ENCODE measurements at regions not wholly inside any gene's neighbourhood (a gene's known extent, or its start where the extent isn't known, plus 50 kb on each side); places are given as distances from the start of the nearest gene placed in this dataset.

GRCh38 chr2:237270520-237270919 lies 143.4 kb downstream of the COL6A3 start:
- no peak for DNase-seq
- no peaks in the 10 kb centered on the region for H3K9me3 ChIP-seq
- H3K27me3 ChIP-seq = no peaks in the 10 kb centered on the region
- intact Hi-C loops (cut with DNase I) = no loop called here
- H3K36me3 ChIP-seq = no peaks in the 10 kb centered on the region
- 65 to 77% methylated on average over 2 to 3 of the region's 3 CpGs for WGBS, 2 donors
- no peak overlapping the region for H3K4me3 ChIP-seq (replicated peaks in 1 of 3)
- no peak overlapping the region for H3K27ac ChIP-seq
- peaks cover 13 to 15% of the 10 kb centered on the region in 2 donors for H3K4me1 ChIP-seq
- TF ChIP-seq CTCF (IDR thresholded peaks at IDR 0.05) (no peak), POLR2A (IDR thresholded peaks at IDR 0.05) (no peak)

GRCh38 chr2:237271698-237272652 lies 142.0 kb downstream of the COL6A3 start:
- H3K27ac ChIP-seq = no peak overlapping the region
- peaks cover 13 to 15% of the 10 kb centered on the region in 2 donors for H3K4me1 ChIP-seq
- H3K36me3 ChIP-seq = no peaks in the 10 kb centered on the region
- 90 to 92% methylated on average over 6 of the region's 6 CpGs for WGBS, 2 donors
- no peaks in the 10 kb centered on the region for H3K27me3 ChIP-seq
- no peak for DNase-seq
- TF ChIP-seq POLR2A (IDR thresholded peaks at IDR 0.05) (no peak), CTCF (IDR thresholded peaks at IDR 0.05) (no peak)
- no peaks in the 10 kb centered on the region for H3K9me3 ChIP-seq
- H3K4me3 ChIP-seq (replicated peaks in 1 of 3) = no peak overlapping the region
- intact Hi-C loops (cut with DNase I) = no loop called here
